Stomach smooth muscle (tissue), 2 donors: ENCODE measurements at regions not wholly inside any gene's neighbourhood (a gene's known extent, or its start where the extent isn't known, plus 50 kb on each side); places are given as distances from the start of the nearest gene placed in this dataset.

Source experiments
- H3K27ac ChIP-seq: one replicate; pipeline ENCODE4 v1.7.0; 2013; ENCODE audit warnings: mild to moderate bottlenecking, low read length, inconsistent platforms
- H3K27me3 ChIP-seq, 2 donors: one replicate each; pipeline ENCODE4 v1.7.0; 2013; ENCODE audit warnings: low read length in 2 of 2; ENCODE audit not compliant: insufficient read depth in 2 of 2, control insufficient read depth in 1 of 2
- H3K36me3 ChIP-seq, 2 donors: one replicate each; pipeline ENCODE4 v1.7.0; 2013; ENCODE audit warnings: low read length in 2 of 2; ENCODE audit not compliant: control insufficient read depth in 2 of 2, insufficient read depth in 2 of 2
- H3K4me1 ChIP-seq: one replicate; pipeline ENCODE4 v1.7.0; 2013; ENCODE audit warnings: low read length; ENCODE audit not compliant: control insufficient read depth, insufficient read depth
- H3K4me3 ChIP-seq, 2 donors: one replicate each; pipeline ENCODE4 v1.7.0; 2013; ENCODE audit warnings: low read length in 2 of 2
- H3K9ac ChIP-seq, 2 donors: one replicate each; pipeline ENCODE4 v1.7.0; 2013; ENCODE audit warnings: low read length in 2 of 2, mild to moderate bottlenecking in 1 of 2
- H3K9me3 ChIP-seq, 2 donors: one replicate each; pipeline ENCODE4 v1.7.0; 2013; ENCODE audit warnings: low read length in 2 of 2; ENCODE audit not compliant: control insufficient read depth in 2 of 2
- donor health status: healthy.
- donor health status: Pancreatic carcinoma.

DNA sequence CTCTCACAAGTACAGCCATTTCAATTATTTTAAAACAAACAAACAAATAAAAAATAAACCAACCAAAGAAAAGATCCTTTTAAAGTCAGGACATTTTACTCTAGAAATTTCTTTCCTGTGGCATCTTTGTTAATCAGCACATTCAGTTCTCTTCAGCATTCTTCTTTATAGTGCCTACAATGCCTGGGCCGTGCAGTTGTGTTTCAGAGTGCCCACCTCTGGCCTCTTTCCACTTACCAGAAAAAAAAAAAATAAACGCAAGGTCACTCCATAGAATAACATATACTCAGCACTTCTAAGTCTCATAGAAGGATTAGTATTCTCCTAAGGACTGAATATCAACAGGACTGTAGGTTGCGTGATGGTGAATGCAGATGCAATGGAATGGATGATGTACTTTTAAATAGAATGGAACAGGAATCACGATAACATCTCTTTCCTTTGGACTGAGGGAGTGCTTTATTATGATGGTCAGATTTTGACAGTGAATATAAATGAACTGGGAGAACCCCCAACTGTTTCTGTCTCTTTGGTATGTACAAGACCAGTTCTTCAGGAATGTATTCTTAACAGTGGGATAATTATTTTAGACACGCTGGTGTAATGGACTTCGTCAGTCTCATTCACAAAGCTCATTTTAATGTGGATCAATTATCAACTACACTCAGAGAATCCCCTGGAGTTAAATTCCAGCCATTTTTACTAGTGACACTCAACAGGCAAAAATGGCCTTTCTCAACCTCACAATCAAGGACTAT lies 125.0 kb upstream of the NBEA start:
- peaks cover 5% of the 10 kb centered on the region for H3K4me1 ChIP-seq
- peak overlapping the region; percentile 32 for H3K27ac ChIP-seq
- no peak overlapping the region for H3K9ac ChIP-seq
- no peaks in the 10 kb centered on the region for H3K36me3 ChIP-seq
- no peaks in the 10 kb centered on the region for H3K9me3 ChIP-seq
- H3K27me3 ChIP-seq = no peaks in the 10 kb centered on the region
- no peak overlapping the region for H3K4me3 ChIP-seq

DNA sequence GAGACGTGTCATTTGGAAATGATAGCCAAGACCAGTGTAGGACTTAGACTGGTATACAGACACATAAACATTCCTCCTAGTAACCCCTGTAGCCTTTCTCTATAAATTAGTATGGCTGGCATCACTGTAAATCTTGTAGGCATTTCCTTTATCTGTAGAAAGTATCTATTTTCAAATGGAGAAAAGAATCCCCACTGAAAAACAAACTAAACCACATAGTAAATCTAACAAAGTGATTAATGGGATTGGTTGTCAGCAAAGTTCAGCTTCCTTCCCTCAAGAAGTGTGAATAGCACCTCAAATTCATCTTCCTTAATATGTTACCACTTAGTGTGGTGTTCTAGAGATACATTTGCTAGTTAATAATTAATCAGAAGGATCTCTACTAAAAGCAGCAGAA lies 119.4 kb upstream of the NBEA start:
- H3K9me3 ChIP-seq = no peaks in the 10 kb centered on the region
- H3K27ac ChIP-seq = no peak overlapping the region
- no peaks in the 10 kb centered on the region for H3K27me3 ChIP-seq
- H3K4me1 ChIP-seq = no peaks in the 10 kb centered on the region
- no peak overlapping the region for H3K4me3 ChIP-seq
- no peaks in the 10 kb centered on the region for H3K36me3 ChIP-seq
- no peak overlapping the region for H3K9ac ChIP-seq

DNA sequence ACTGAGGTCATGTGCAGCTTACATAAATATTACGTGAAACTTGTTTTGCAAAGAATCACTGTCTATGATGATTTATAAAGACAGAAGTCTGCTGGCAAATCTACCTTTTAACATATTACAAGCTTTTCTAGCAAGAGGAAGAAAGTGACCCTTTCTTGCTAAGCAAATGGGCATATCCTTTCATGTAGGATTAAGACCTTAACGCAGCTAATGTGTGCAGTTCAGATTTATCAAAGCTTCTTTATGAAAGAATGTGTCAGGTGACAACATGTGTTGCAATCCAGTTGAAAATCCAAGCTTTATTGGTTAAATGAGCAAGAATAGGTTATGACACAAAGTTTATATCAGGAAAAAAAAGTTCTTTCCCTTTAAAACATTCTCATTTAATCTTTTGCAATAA lies 115.6 kb upstream of the NBEA start:
- Histone ChIP-seq H3K27me3 (no peaks in the 10 kb centered on the region), H3K9ac (no peak overlapping the region), H3K4me1 (no peaks in the 10 kb centered on the region), H3K27ac (no peak overlapping the region), H3K9me3 (no peaks in the 10 kb centered on the region), H3K4me3 (no peak overlapping the region), H3K36me3 (no peaks in the 10 kb centered on the region)

DNA sequence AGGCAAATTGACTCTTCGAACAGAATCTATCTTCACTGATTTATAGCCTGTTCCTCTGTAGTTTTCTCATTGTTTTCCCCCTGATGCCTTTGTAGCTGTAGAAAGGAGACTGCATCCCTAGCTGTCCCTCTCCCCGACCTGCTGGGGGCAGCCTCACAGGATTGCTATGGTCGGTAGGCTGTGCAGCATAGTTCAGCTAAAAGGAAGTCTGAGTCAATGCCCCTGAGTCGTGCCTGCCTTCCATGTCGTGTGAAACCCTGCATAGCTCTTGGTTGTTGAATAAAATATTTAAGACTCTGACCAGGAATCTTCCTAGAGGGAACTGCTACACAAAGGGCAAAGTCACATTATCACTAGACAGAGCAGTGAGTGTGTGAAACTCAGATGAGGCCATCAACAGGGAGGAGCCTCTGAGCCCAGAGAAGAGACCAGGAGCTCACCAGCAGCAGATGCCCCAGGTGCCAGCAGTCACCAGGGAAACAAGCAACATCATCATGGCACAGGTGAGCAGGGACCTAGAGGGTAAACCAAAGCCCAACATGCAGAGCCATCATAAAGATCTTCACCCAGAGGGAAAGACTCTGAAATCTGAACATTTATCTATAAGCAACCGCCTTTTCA lies 108.4 kb upstream of the NBEA start:
- Histone ChIP-seq H3K9me3 (no peaks in the 10 kb centered on the region), H3K27ac (no peak overlapping the region), H3K36me3 (no peaks in the 10 kb centered on the region), H3K27me3 (no peaks in the 10 kb centered on the region), H3K4me1 (peaks cover 8% of the 10 kb centered on the region), H3K4me3 (no peak overlapping the region), H3K9ac (no peak overlapping the region)

DNA sequence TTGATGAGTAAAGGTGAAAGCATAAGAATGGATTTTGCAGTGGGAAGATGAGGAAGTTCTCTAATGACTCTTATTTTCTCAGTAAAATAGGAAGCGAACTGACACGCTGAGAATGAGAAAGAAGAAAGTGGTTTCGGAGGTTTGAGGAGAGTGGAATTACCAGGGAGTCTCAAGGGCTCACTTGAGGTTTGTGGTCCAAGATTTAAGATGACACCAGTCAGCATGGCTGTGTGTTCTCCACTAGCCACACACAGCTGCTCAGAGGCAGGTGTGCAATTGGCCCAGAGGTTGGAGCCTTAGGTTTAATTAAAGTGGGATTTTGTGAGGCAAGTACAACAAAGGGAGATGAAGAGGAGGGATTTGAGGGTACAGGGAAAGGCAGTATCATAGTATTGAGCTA lies 99.6 kb upstream of the NBEA start:
- H3K9ac ChIP-seq = no peak overlapping the region
- H3K4me1 ChIP-seq = no peaks in the 10 kb centered on the region
- no peak overlapping the region for H3K4me3 ChIP-seq
- no peak overlapping the region for H3K27ac ChIP-seq
- no peaks in the 10 kb centered on the region for H3K9me3 ChIP-seq
- no peaks in the 10 kb centered on the region for H3K36me3 ChIP-seq
- no peaks in the 10 kb centered on the region for H3K27me3 ChIP-seq

DNA sequence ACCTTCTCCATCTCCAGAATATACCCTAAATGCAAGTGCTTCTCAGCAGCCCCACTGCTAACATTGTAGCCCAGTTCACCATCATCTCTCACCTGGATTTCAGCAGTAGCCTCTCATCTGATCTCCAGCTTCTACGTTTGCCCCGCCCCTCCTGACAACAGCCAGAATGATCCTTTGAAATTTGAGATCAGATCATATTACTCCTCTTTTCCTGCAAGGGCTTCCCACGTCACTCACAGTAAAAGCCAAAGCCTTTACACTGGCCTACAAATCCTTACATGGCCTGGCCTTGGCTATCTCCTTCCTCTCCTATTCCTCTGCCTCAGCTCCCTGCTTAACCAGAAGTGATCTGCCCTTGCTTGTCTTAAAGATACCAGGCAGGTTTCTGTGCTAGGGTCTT lies 94.3 kb upstream of the NBEA start:
- H3K27ac ChIP-seq = no peak overlapping the region
- H3K36me3 ChIP-seq = no peaks in the 10 kb centered on the region
- no peak overlapping the region for H3K4me3 ChIP-seq
- no peaks in the 10 kb centered on the region for H3K4me1 ChIP-seq
- H3K27me3 ChIP-seq = no peaks in the 10 kb centered on the region
- H3K9ac ChIP-seq = no peak overlapping the region
- H3K9me3 ChIP-seq = no peaks in the 10 kb centered on the region

DNA sequence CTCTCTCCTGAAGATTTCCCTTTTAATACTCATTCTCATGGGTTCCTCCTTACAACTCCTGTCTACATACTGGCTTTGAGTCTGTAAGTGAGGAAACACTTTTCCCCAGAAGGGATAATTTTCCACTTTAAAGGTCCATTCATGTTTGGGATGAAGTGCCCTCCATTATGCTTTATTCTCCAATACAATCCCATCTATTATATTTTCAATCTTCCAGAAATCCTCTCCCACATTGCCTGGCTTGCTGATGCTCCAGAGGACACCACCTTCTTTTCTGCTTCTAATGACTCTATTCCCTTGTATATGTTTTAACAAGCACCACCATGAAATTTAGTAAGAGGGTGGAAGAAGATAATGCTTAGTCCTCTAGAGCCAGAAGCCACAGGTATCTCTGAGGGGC lies 92.7 kb upstream of the NBEA start:
- H3K4me1 ChIP-seq = no peaks in the 10 kb centered on the region
- no peak overlapping the region for H3K9ac ChIP-seq
- no peaks in the 10 kb centered on the region for H3K9me3 ChIP-seq
- H3K27ac ChIP-seq = no peak overlapping the region
- H3K27me3 ChIP-seq = no peaks in the 10 kb centered on the region
- H3K36me3 ChIP-seq = no peaks in the 10 kb centered on the region
- H3K4me3 ChIP-seq = no peak overlapping the region

DNA sequence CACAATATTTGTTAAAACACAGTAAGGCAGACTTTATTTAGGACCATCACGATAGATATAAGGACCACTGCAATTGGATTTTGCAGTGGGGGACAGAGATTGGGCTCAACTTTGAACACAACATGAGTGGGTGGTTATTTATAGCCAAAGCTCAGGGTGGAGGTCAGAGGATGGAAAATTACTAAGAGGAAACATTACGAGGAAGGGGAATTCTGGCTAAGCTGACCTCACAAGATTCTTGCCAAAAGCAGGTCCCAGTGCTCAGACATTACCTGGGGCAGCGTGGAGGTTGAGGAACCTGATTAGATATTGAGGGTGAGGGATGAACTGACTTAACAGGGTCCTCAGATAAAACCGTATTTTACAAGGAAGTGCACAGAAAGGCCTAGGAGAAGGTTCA lies 88.9 kb upstream of the NBEA start:
- Histone ChIP-seq H3K36me3 (no peaks in the 10 kb centered on the region), H3K27ac (no peak overlapping the region), H3K4me3 (no peak overlapping the region), H3K9me3 (no peaks in the 10 kb centered on the region), H3K9ac (no peak overlapping the region), H3K27me3 (no peaks in the 10 kb centered on the region), H3K4me1 (no peaks in the 10 kb centered on the region)

DNA sequence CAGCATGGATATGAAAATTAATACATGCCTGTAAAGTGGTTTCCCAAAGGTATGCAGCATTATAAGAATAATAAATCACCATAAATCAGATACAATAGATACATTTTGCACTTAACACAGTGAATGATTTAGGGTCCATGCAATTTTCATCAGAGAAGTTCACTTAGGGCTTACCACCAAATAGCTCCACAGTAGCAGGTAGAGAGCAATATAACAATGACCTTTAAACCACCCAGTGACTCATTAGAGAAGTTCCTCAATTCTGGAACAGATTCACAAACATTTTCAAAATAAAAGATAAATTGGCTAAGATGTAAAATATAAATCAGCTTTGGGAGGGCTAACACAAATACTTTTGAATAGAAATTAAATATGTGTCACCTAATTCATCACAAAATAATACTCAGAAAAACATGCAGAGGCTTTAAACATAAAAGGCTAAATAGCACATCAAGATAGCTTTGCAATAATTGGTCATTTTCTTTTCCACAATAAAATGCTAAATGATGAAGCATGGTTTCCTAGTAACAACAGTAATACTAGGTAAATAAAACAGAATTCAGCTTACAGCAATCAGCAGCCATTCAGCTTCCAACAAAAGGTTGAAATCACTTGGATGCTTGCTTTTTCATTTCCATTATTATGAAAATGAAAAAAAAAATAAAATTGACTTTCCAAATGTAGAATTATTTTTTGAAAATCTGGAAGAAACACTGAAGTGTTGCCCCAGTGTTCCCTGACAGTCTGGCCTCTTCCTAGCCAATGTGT lies 84.3 kb upstream of the NBEA start:
- Histone ChIP-seq H3K36me3 (no peaks in the 10 kb centered on the region), H3K27me3 (no peaks in the 10 kb centered on the region), H3K9ac (no peak overlapping the region), H3K27ac (no peak overlapping the region), H3K9me3 (no peaks in the 10 kb centered on the region), H3K4me3 (no peak overlapping the region), H3K4me1 (no peaks in the 10 kb centered on the region)

DNA sequence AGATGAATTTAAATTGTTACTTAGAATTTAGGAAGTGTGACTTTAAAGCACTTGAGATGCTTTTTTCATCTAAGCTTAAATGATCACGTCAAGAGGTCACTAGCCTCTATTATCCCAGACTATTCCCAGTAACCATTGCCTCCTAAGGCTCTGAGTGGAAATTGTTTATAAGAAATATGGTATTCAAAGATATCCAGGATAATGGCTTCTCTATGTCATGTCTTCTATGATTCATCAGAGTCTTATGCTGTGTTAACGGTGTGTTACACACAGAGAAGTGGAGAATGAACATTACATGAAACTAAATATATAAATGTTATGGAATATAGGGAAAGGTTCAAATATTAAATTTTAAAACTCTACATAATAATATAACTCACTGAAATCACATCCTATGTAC lies 79.8 kb upstream of the NBEA start:
- no peak overlapping the region for H3K4me3 ChIP-seq
- H3K9me3 ChIP-seq = no peaks in the 10 kb centered on the region
- H3K9ac ChIP-seq = no peak overlapping the region
- H3K27ac ChIP-seq = no peak overlapping the region
- H3K27me3 ChIP-seq = no peaks in the 10 kb centered on the region
- H3K36me3 ChIP-seq = no peaks in the 10 kb centered on the region
- no peaks in the 10 kb centered on the region for H3K4me1 ChIP-seq

DNA sequence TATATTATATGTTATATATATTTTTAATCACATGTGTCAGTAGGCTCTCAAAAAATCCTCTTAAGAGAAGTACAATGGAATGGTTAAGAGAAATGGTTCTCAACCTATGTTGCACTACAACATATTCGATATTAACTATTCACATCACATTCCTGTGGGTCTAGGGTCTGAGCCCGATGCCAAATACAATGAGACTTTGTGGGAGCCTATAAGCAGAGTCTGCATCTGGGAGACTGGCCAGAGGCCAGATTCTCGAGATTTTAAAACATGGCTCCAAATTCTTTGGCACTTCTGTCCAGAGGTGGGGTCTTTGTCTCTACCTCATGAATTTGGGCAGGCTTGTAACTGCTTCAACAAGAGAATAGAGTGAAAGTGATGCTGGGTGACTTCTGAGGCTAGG lies 79.4 kb upstream of the NBEA start:
- Histone ChIP-seq H3K9me3 (no peaks in the 10 kb centered on the region), H3K4me3 (no peak overlapping the region)

More for the DNA sequence above, 79.4 kb upstream of the NBEA start:
- no peaks in the 10 kb centered on the region for H3K36me3 ChIP-seq
- no peak overlapping the region for H3K27ac ChIP-seq
- H3K9ac ChIP-seq = no peak overlapping the region
- H3K4me1 ChIP-seq = no peaks in the 10 kb centered on the region
- no peaks in the 10 kb centered on the region for H3K27me3 ChIP-seq
